B cell (primary cell): ENCODE measurements at regions not wholly inside any gene's neighbourhood (a gene's known extent, or its start where the extent isn't known, plus 50 kb on each side); places are given as distances from the start of the nearest gene placed in this dataset.

Source experiments
- ATAC-seq: fragments of 200-7000 bp; cut with Tn5 transposase; one replicate; pipeline ENCODE4 v1.10.0; 2021; ENCODE audit warnings: low read depth, mild to moderate bottlenecking, moderate number of reproducible peaks, moderate library complexity
- CTCF ChIA-PET: fragments of 350-600 bp; sonication (Branson Sonifier 250); formaldehyde crosslinking; loops from one replicate; lab custom pipeline; 2021; ENCODE audit warnings: antibody characterized with exemption, inconsistent platforms; lab: Charles Lee
- POLR2A ChIA-PET: fragments of 350-600 bp; sonication (Branson Sonifier 250); formaldehyde crosslinking; loops from one replicate; lab custom pipeline; 2021; ENCODE audit warnings: antibody characterized with exemption; lab: Charles Lee
- DNase-seq: peaks from one replicate; pipeline ENCODE4 v3.0.0; 2013
- H2AFZ ChIP-seq: 2 replicates; pipeline ENCODE4 v1.6.1; 2012; ENCODE audit warnings: mild to moderate bottlenecking, low read depth, low read length; ENCODE audit not compliant: insufficient read depth, poor library complexity, severe bottlenecking
- H3K27ac ChIP-seq, 2 donors: 1 replicate in 1 of 2; 2 replicates in 1 of 2; pipeline ENCODE4 v1.5.1; 2012 to 2013; ENCODE audit warnings: low read length in 2 of 2, mild to moderate bottlenecking in 2 of 2, moderate library complexity in 1 of 2
- H3K27me3 ChIP-seq, 4 experiments: fragments of 200-600 bp in 1 of 4; sonication (generic) in 1 of 4; replicated peaks in 1 of 4; 1 replicate in 2 of 4; 2 replicates in 2 of 4; pipeline versions ENCODE4 v1.6.1 to v1.7.0; 2013 to 2016; ENCODE audit warnings: low read length in 3 of 4, mild to moderate bottlenecking in 2 of 4, mixed read lengths in 1 of 4, moderate library complexity in 1 of 4; ENCODE audit not compliant: insufficient read depth in 4 of 4, control insufficient read depth in 3 of 4; ENCODE audit errors: control extremely low read depth in 1 of 4
- H3K36me3 ChIP-seq, 2 experiments: replicated peaks in 1 of 2; 1 replicate in 1 of 2; 2 replicates in 1 of 2; pipeline versions ENCODE4 v1.6.1 to v1.7.1; 2013; ENCODE audit warnings: low read length in 1 of 2; ENCODE audit not compliant: insufficient read depth in 2 of 2, control insufficient read depth in 1 of 2; ENCODE audit errors: control extremely low read depth in 1 of 2, extremely low read depth in 1 of 2
- H3K4me1 ChIP-seq, 2 donors: fragments of 200-600 bp in 1 of 2; sonication (generic) in 1 of 2; 1 replicate in 1 of 2; 2 replicates in 1 of 2; pipeline versions ENCODE4 v1.5.1 to v1.6.1; 2013 to 2017; ENCODE audit warnings: low read length in 2 of 2; ENCODE audit not compliant: control insufficient read depth in 2 of 2, insufficient read depth in 2 of 2
- H3K4me2 ChIP-seq: replicated peaks from 2 replicates; pipeline ENCODE3; 2012; ENCODE audit warnings: mild to moderate bottlenecking, low read depth, low read length; ENCODE audit not compliant: poor library complexity, severe bottlenecking
- H3K4me3 ChIP-seq, 5 experiments: fragments of 200-600 bp in 1 of 5; sonication (generic) in 1 of 5; 1 replicate in 3 of 5; 2 replicates in 2 of 5; pipeline versions ENCODE4 v1.5.1 to v1.7.0; 2011 to 2016; ENCODE audit warnings: low read length in 4 of 5, mild to moderate bottlenecking in 4 of 5, low read depth in 2 of 5, control low read depth in 1 of 5, moderate library complexity in 1 of 5; ENCODE audit not compliant: insufficient read depth in 1 of 5; ENCODE audit errors: control extremely low read depth in 1 of 5, extremely low read depth in 1 of 5
- H3K79me2 ChIP-seq: fragments of 200-600 bp; sonication (generic); one replicate; pipeline ENCODE4 v1.6.0; 2016; ENCODE audit warnings: low read length; ENCODE audit not compliant: control insufficient read depth, insufficient read depth
- H3K9ac ChIP-seq: fragments of 200-600 bp; sonication (generic); 2 replicates; pipeline ENCODE4 v1.6.1; 2017; ENCODE audit warnings: mild to moderate bottlenecking, low read length, moderate library complexity
- H3K9me3 ChIP-seq, 3 donors: one replicate each; pipeline versions ENCODE4 v1.6.1 to v1.7.1; 2013; ENCODE audit warnings: low read length in 2 of 3; ENCODE audit not compliant: control insufficient read depth in 2 of 3, insufficient read depth in 1 of 3; ENCODE audit errors: control extremely low read depth in 1 of 3
- H4K20me1 ChIP-seq: 2 replicates; pipeline ENCODE4 v1.6.0; 2012; ENCODE audit warnings: mild to moderate bottlenecking, low read length; ENCODE audit not compliant: insufficient read depth, control insufficient read depth, poor library complexity, severe bottlenecking
- H3K27ac Mint-ChIP-seq: one replicate; pipeline ENCODE4 v1.8.0; 2021; ENCODE audit warnings: mixed read lengths
- H3K27me3 Mint-ChIP-seq: one replicate; pipeline ENCODE4 v1.8.0; 2021; ENCODE audit warnings: mixed read lengths
- H3K4me1 Mint-ChIP-seq: one replicate; pipeline ENCODE4 v1.8.0; 2021; ENCODE audit warnings: mixed read lengths
- H3K4me3 Mint-ChIP-seq: one replicate; pipeline ENCODE4 v1.8.0; 2021; ENCODE audit warnings: mixed read lengths
- H3K9me3 Mint-ChIP-seq: one replicate; pipeline ENCODE4 v1.8.0; 2022; ENCODE audit warnings: mixed read lengths; ENCODE audit not compliant: insufficient read depth
- CTCF ChIP-seq: fragments of 200-600 bp; IDR thresholded peaks from one replicate; pipeline ENCODE4 v1.8.0; 2022; ENCODE audit warnings: antibody characterized with exemption, mild to moderate bottlenecking
- EZH2 ChIP-seq: IDR thresholded peaks from 2 replicates; pipeline ENCODE4 v1.6.1; 2012; ENCODE audit warnings: borderline replicate concordance, low read depth, mild to moderate bottlenecking, moderate library complexity, low read length; ENCODE audit not compliant: insufficient read depth, poor library complexity, severe bottlenecking
- WGBS: methylation state at CpG from one replicate; pipeline ENCODE4 v1.1.5; 2013; ENCODE audit warnings: missing lambda C conversion rate; ENCODE audit not compliant: insufficient coverage; 5-methylcytosine and 5-hydroxymethylcytosine counted together
- intact Hi-C: fragments of 100-400 bp; cut with micrococcal nuclease; formaldehyde crosslinking; loops from one replicate; pipeline ENCODE4 v1.10.0; 2022

GRCh38 chr18:31255953-31256352 is 62.0 kb upstream of the DSG1 start:
- Mint-ChIP-seq H3K9me3 (no peaks in the 10 kb centered on the region), H3K4me3 (no peak overlapping the region), H3K27me3 (no peaks in the 10 kb centered on the region), H3K27ac (no peak overlapping the region), H3K4me1 (no peaks in the 10 kb centered on the region)
- no peaks in the 10 kb centered on the region for H3K36me3 ChIP-seq
- TF ChIP-seq EZH2 (no peak), CTCF (no peak)
- no peaks in the 10 kb centered on the region for H3K4me1 ChIP-seq
- H4K20me1 ChIP-seq: no peaks in the 10 kb centered on the region
- no peak overlapping the region for H3K4me2 ChIP-seq
- no peaks in the 10 kb centered on the region for H3K27me3 ChIP-seq
- 100% methylated on average over 1 of the region's 1 CpG for WGBS
- intact Hi-C loops: no loop called here
- ChIA-PET POLR2A (no interaction called here), CTCF (no interaction called here)
- H3K4me3 ChIP-seq: no peak overlapping the region
- no peaks in the 10 kb centered on the region for H3K79me2 ChIP-seq
- no peak for ATAC-seq
- no peak overlapping the region for H3K27ac ChIP-seq
- no peak for DNase-seq
- H2AFZ ChIP-seq: no peak overlapping the region
- H3K9me3 ChIP-seq: no peaks in the 10 kb centered on the region
- no peak overlapping the region for H3K9ac ChIP-seq

GRCh38 chr18:31258789-31259188 is 59.2 kb upstream of the DSG1 start:
- no peaks in the 10 kb centered on the region for H3K79me2 ChIP-seq
- ATAC-seq (no peak), DNase-seq (no peak)
- WGBS: no CpG with 5 or more reads among the region's 3 CpGs
- no peaks in the 10 kb centered on the region for H3K4me1 ChIP-seq
- Mint-ChIP-seq H3K9me3 (no peaks in the 10 kb centered on the region), H3K27ac (no peak overlapping the region), H3K4me1 (no peaks in the 10 kb centered on the region), H3K4me3 (no peak overlapping the region), H3K27me3 (no peaks in the 10 kb centered on the region)
- no peak overlapping the region for H2AFZ ChIP-seq
- no peaks in the 10 kb centered on the region for H3K9me3 ChIP-seq
- H3K27me3 ChIP-seq: no peaks in the 10 kb centered on the region
- TF ChIP-seq EZH2 (no peak), CTCF (no peak)
- H3K27ac ChIP-seq: no peak overlapping the region
- no peak overlapping the region for H3K4me3 ChIP-seq
- H3K4me2 ChIP-seq: no peak overlapping the region
- no peak overlapping the region for H3K9ac ChIP-seq
- ChIA-PET POLR2A (no interaction called here), CTCF (no interaction called here)
- no peaks in the 10 kb centered on the region for H4K20me1 ChIP-seq
- no peaks in the 10 kb centered on the region for H3K36me3 ChIP-seq
- intact Hi-C loops: no loop called here
